ENCODE measurements at regions not wholly inside any gene's neighbourhood (a gene's known extent, or its start where the extent isn't known, plus 50 kb on each side); places are given as distances from the start of the nearest gene placed in this dataset.

DNA sequence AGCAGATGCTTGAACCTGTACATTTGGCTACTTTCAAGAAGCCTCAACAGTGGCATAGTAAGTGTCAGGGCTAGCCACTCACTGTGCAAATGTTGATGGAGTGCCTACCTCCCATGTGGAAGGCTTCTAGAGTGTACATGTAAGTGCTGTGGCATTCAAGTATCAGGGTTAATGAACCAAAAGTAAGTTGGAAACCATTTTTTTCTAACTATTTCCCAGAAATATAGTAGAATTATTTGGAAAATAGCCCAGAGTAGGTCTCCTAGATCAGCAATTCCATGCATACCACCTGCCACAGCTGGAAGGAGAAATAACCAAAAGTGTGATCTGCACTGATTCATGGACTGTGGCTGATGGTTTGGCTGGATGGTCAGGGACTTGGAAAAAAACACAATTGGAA is 53.3 kb downstream of the FOXD1 start:
- H3K27me3 ChIP-seq (ENCODE audit: control insufficient read depth, insufficient read depth, low read length, poor library complexity, severe bottlenecking): no peaks in the 10 kb centered on the region
- no peaks in the 10 kb centered on the region for H3K4me1 ChIP-seq (ENCODE audit: control insufficient read depth, insufficient read depth, low read length)
- no peaks in the 10 kb centered on the region for H3K9me3 ChIP-seq (ENCODE audit: control insufficient read depth, low read length)
- no peak overlapping the region for H3K4me3 ChIP-seq (ENCODE audit: insufficient read depth, low read depth, low read length)
- H3K36me3 ChIP-seq (ENCODE audit: control insufficient read depth, insufficient read depth, low read length): no peaks in the 10 kb centered on the region
- no peak overlapping the region for H3K27ac ChIP-seq (ENCODE audit: insufficient read depth, low read depth, low read length, poor library complexity, severe bottlenecking)

DNA sequence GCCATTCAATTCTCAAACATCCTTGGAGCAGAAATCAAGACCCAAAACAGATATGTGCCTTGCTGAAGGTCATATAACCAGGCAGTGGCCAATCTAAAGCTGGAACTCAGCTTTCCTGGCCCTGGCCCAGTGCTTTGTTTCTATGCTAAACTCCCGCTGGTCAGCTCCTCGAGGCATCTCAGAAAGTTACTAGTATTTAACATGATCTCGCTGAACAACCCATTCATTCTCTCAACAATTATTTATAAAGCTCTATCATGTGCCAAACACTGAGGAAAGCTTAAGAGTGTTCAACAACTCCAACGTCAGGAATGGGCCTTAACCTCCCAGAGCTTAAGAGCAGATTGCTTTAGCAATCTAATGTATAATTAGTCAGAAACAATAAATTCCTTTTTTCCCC is 54.0 kb downstream of the FOXD1 start:
- WGBS, 2 experiments: 77 to 80% methylated on average over 4 of the region's 4 CpGs
- no peaks in the 10 kb centered on the region for H3K27me3 ChIP-seq (ENCODE audit: control insufficient read depth, insufficient read depth, low read length, poor library complexity, severe bottlenecking)
- H3K27ac ChIP-seq (ENCODE audit: insufficient read depth, low read depth, low read length, poor library complexity, severe bottlenecking): no peak overlapping the region
- no peaks in the 10 kb centered on the region for H3K9me3 ChIP-seq (ENCODE audit: control insufficient read depth, low read length)
- no peaks in the 10 kb centered on the region for H3K4me1 ChIP-seq (ENCODE audit: control insufficient read depth, insufficient read depth, low read length)
- no peak overlapping the region for H3K4me3 ChIP-seq (ENCODE audit: insufficient read depth, low read depth, low read length)
- H3K36me3 ChIP-seq (ENCODE audit: control insufficient read depth, insufficient read depth, low read length): no peaks in the 10 kb centered on the region

DNA sequence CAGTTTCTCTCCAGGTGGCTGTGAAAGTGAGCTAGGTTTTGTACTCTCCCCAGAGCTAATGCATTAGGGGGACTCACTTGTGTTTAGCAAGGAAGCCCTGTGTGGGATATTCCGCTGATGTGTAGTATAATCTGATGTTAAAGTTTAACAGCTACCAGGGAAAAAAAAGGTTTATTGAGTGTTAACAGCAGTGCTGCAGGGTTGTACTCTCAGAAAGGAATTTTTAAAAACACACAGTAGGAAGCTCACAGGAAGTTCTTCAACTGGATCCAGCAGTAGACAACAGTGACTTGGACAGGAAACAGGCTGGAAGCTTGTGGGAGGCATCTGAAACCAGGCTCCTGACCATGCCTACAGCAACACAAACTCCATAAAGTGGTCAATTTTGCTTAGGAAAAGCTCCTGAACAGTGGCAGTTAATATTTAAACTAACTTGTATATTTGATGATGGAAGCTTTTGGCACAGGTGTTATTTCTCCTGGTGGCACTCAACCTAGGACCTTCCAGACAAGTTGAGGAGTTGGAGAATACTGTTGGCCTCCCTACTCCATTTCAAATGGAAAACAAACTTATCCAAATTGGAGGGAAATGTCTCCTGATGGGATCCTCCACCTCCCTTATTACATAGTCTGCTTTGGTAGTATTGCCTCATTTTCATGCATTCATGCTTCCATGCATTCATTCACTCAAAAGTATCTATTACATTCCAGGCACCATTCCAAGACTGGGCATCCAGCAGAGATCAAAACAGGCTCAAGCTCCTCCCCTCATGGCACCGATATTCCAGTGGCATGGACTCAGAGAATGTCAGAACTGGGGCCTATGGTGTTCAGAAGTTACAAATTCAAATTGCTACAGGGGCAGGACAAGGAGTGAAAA is 54.7 kb downstream of the FOXD1 start:
- 88 to 89% methylated on average over 2 of the region's 2 CpGs for WGBS, 2 experiments
- Histone ChIP-seq H3K4me1 (ENCODE audit: control insufficient read depth, insufficient read depth, low read length) (no peaks in the 10 kb centered on the region), H3K36me3 (ENCODE audit: control insufficient read depth, insufficient read depth, low read length) (no peaks in the 10 kb centered on the region), H3K27ac (ENCODE audit: insufficient read depth, low read depth, low read length, poor library complexity, severe bottlenecking) (no peak overlapping the region), H3K4me3 (ENCODE audit: insufficient read depth, low read depth, low read length) (no peak overlapping the region), H3K9me3 (ENCODE audit: control insufficient read depth, low read length) (no peaks in the 10 kb centered on the region), H3K27me3 (ENCODE audit: control insufficient read depth, insufficient read depth, low read length, poor library complexity, severe bottlenecking) (no peaks in the 10 kb centered on the region)

DNA sequence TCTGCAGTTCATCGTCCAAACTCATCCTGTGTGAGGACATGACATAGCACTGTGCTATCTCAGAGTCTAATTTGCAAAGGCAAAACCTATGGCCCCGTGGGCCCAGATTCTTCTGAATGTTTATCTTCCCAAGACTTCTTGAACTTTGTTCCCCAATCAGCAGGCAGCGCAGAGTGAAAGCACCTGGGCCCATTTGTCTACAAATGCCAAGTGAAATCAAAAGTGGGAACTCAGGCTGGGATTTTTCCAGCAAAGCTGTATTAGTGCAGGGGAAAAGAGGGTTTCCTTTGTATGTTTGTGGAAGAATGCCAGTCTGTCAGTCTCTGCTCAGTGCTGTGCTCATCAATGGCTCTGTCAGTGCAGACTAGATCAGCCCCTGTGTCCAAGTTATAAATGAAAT is 55.8 kb downstream of the FOXD1 start:
- Histone ChIP-seq H3K4me1 (ENCODE audit: control insufficient read depth, insufficient read depth, low read length) (no peaks in the 10 kb centered on the region), H3K27ac (ENCODE audit: insufficient read depth, low read depth, low read length, poor library complexity, severe bottlenecking) (no peak overlapping the region), H3K4me3 (ENCODE audit: insufficient read depth, low read depth, low read length) (no peak overlapping the region), H3K36me3 (ENCODE audit: control insufficient read depth, insufficient read depth, low read length) (no peaks in the 10 kb centered on the region), H3K27me3 (ENCODE audit: control insufficient read depth, insufficient read depth, low read length, poor library complexity, severe bottlenecking) (no peaks in the 10 kb centered on the region), H3K9me3 (ENCODE audit: control insufficient read depth, low read length) (no peaks in the 10 kb centered on the region)
- 90% methylated on average over 3 of the region's 3 CpGs for WGBS, 2 experiments

DNA sequence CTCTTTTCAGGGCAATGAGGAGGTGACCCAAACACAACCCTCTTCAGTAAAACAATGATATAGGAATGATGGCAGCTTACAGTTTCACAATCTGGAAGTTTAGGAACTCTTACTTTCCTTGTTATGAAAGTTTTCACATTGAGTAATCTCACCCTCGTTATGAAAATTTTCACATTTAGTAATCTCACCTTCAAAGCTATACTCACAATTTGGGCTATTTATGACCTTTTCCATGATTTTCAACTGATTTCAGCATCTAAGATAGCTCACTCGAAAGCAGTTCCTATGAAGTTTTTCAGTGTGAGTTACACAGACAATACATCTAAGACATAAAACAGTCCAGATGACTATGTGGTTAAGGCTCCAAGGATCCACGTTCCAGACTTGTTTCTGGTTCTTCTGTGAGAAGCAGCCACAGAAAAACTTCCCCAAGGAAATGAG is 57.1 kb downstream of the FOXD1 start:
- Histone ChIP-seq H3K4me1 (ENCODE audit: control insufficient read depth, insufficient read depth, low read length) (no peaks in the 10 kb centered on the region), H3K36me3 (ENCODE audit: control insufficient read depth, insufficient read depth, low read length) (no peaks in the 10 kb centered on the region), H3K27ac (ENCODE audit: insufficient read depth, low read depth, low read length, poor library complexity, severe bottlenecking) (no peak overlapping the region), H3K4me3 (ENCODE audit: insufficient read depth, low read depth, low read length) (no peak overlapping the region), H3K27me3 (ENCODE audit: control insufficient read depth, insufficient read depth, low read length, poor library complexity, severe bottlenecking) (no peaks in the 10 kb centered on the region), H3K9me3 (ENCODE audit: control insufficient read depth, low read length) (no peaks in the 10 kb centered on the region)
- 90 to 99% methylated on average over 3 of the region's 3 CpGs for WGBS, 2 experiments

DNA sequence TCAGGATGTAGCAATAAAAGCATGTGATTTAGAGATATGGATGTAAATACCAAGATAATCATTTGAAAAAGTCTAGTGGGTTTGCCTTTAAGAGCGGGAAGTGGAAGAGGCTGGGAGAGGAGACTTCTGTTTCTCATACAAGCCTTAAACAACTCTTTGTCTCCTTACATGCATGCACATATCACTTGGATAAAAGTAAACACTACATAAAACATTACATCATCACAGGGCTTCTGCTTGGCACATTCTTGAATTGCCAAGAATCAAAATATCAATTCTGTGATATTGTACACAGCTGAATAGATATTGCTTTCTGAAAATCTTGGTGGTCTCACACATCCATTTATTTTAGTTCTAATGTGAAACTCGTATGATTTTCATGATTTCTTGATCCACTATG is 57.6 kb downstream of the FOXD1 start:
- Histone ChIP-seq H3K4me1 (ENCODE audit: control insufficient read depth, insufficient read depth, low read length) (no peaks in the 10 kb centered on the region), H3K9me3 (ENCODE audit: control insufficient read depth, low read length) (no peaks in the 10 kb centered on the region), H3K27me3 (ENCODE audit: control insufficient read depth, insufficient read depth, low read length, poor library complexity, severe bottlenecking) (no peaks in the 10 kb centered on the region), H3K4me3 (ENCODE audit: insufficient read depth, low read depth, low read length) (no peak overlapping the region), H3K36me3 (ENCODE audit: control insufficient read depth, insufficient read depth, low read length) (no peaks in the 10 kb centered on the region), H3K27ac (ENCODE audit: insufficient read depth, low read depth, low read length, poor library complexity, severe bottlenecking) (no peak overlapping the region)
- WGBS, 2 experiments: 67 to 84% methylated on average over 1 to 2 of the region's 2 CpGs

DNA sequence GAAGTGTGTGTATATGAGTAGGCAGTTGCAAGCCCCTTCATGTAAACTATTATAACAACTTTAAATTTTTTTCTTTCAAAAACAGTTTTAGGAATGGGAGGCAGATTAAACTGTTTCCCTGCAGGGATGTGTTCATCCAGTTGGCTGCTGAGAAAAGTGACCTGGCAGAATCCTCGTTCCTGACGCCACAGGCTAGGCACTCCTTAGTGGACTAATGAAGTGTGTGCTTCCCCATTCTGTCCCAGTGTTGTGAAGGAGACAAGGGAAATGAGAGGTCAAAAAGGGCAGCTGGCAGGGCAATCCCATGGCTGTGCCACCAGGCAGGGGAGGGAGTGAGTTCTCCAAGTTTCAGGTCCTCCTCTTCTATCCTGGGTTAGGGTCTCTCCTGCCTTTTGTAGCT is 59.8 kb downstream of the FOXD1 start:
- Histone ChIP-seq H3K9me3 (ENCODE audit: control insufficient read depth, low read length) (no peaks in the 10 kb centered on the region), H3K27me3 (ENCODE audit: control insufficient read depth, insufficient read depth, low read length, poor library complexity, severe bottlenecking) (no peaks in the 10 kb centered on the region), H3K4me1 (ENCODE audit: control insufficient read depth, insufficient read depth, low read length) (no peaks in the 10 kb centered on the region), H3K36me3 (ENCODE audit: control insufficient read depth, insufficient read depth, low read length) (no peaks in the 10 kb centered on the region), H3K27ac (ENCODE audit: insufficient read depth, low read depth, low read length, poor library complexity, severe bottlenecking) (no peak overlapping the region), H3K4me3 (ENCODE audit: insufficient read depth, low read depth, low read length) (no peak overlapping the region)
- 83 to 85% methylated on average over 2 of the region's 2 CpGs for WGBS, 2 experiments

DNA sequence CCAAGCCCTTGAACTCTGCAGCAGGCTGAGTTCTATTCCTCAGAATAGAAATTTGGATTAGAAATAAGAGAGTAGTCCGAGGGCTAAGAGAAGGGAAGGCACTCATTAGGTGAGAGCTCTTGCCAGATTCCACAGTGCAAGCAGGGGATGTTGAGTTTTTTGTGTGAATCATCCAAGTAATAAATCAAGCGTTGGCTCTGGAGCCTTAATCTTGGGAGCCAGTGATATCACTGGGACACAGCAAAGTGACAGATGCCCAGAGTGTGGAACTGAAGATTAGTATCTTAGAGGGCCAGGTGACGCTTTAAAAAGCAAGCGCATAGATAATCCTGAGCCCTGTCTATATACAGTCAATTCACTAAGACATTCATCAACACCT is 60.3 kb downstream of the FOXD1 start:
- Histone ChIP-seq H3K4me1 (ENCODE audit: control insufficient read depth, insufficient read depth, low read length) (no peaks in the 10 kb centered on the region), H3K9me3 (ENCODE audit: control insufficient read depth, low read length) (no peaks in the 10 kb centered on the region), H3K36me3 (ENCODE audit: control insufficient read depth, insufficient read depth, low read length) (no peaks in the 10 kb centered on the region), H3K27ac (ENCODE audit: insufficient read depth, low read depth, low read length, poor library complexity, severe bottlenecking) (no peak overlapping the region), H3K27me3 (ENCODE audit: control insufficient read depth, insufficient read depth, low read length, poor library complexity, severe bottlenecking) (no peaks in the 10 kb centered on the region), H3K4me3 (ENCODE audit: insufficient read depth, low read depth, low read length) (no peak overlapping the region)
- WGBS, 2 experiments: 90 to 97% methylated on average over 4 of the region's 4 CpGs

DNA sequence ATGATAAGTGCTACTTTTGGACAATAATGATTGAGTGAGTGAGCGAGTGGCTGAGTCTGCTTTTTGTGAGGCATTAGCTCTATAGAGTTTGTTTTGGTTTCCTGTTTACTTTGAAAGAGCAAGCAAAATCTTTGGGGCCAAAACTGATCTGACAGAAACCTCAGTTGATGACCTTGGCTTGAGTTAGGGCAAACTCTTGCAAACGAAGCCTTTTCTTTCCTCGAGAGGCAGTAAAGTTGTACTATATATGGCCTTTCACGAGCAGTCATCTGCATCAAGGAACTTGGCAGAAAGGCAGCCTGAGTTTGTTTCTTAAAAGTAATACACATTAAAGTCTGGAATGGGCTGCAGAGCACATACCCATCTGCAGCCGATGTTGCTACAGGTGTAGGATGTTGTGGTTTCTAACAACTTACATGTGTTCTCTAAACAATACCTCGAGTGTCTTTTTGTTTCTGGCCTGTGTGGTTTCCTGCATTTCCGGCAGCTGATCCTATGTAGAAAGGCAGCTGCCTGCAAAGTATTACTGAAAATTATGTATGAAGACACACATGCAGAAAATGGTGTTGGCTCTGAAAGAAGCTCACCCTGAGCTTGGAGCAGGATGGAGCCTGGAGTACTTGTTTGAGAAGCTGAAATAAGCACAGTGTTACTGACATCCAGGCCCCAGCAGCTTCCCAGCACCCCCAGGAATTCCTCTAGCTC is 60.8 kb downstream of the FOXD1 start:
- no peaks in the 10 kb centered on the region for H3K27me3 ChIP-seq (ENCODE audit: control insufficient read depth, insufficient read depth, low read length, poor library complexity, severe bottlenecking)
- H3K4me1 ChIP-seq (ENCODE audit: control insufficient read depth, insufficient read depth, low read length): no peaks in the 10 kb centered on the region
- H3K4me3 ChIP-seq (ENCODE audit: insufficient read depth, low read depth, low read length): no peak overlapping the region
- H3K36me3 ChIP-seq (ENCODE audit: control insufficient read depth, insufficient read depth, low read length): no peaks in the 10 kb centered on the region
- no peak overlapping the region for H3K27ac ChIP-seq (ENCODE audit: insufficient read depth, low read depth, low read length, poor library complexity, severe bottlenecking)
- H3K9me3 ChIP-seq (ENCODE audit: control insufficient read depth, low read length): no peaks in the 10 kb centered on the region
- WGBS, 2 experiments: 90 to 91% methylated on average over 7 of the region's 7 CpGs

DNA sequence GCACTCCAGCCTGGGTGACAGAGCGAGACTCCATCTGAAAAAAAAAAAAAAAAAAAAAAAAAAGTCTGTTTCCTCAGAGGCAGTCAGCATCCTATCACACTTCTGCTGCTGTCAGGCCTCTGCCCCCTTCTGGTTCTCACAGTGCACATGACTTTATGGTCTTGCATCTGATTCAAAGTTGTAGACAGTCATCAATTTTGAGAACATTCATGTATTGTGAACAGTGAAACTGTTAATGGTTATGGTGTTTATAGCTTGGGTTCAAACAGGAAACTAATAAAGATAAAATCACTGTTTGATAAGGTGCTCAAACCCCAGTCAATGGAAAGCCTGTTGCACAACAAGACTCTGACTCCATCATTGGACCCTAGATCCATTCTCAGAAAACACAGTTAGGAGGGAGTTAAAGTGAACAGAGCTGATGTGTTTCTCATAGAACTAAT is 61.4 kb downstream of the FOXD1 start:
- H3K27me3 ChIP-seq (ENCODE audit: control insufficient read depth, insufficient read depth, low read length, poor library complexity, severe bottlenecking): no peaks in the 10 kb centered on the region
- no peak overlapping the region for H3K27ac ChIP-seq (ENCODE audit: insufficient read depth, low read depth, low read length, poor library complexity, severe bottlenecking)
- no peaks in the 10 kb centered on the region for H3K36me3 ChIP-seq (ENCODE audit: control insufficient read depth, insufficient read depth, low read length)
- H3K4me1 ChIP-seq (ENCODE audit: control insufficient read depth, insufficient read depth, low read length): no peaks in the 10 kb centered on the region
- no peak overlapping the region for H3K4me3 ChIP-seq (ENCODE audit: insufficient read depth, low read depth, low read length)
- H3K9me3 ChIP-seq (ENCODE audit: control insufficient read depth, low read length): no peaks in the 10 kb centered on the region
- 77 to 91% methylated on average over 1 of the region's 1 CpG for WGBS, 2 experiments

Data from ectodermal cell (in vitro differentiated cells).